ENCODE measurements at regions not wholly inside any gene's neighbourhood (a gene's known extent, or its start where the extent isn't known, plus 50 kb on each side); places are given as distances from the start of the nearest gene placed in this dataset.

DNA sequence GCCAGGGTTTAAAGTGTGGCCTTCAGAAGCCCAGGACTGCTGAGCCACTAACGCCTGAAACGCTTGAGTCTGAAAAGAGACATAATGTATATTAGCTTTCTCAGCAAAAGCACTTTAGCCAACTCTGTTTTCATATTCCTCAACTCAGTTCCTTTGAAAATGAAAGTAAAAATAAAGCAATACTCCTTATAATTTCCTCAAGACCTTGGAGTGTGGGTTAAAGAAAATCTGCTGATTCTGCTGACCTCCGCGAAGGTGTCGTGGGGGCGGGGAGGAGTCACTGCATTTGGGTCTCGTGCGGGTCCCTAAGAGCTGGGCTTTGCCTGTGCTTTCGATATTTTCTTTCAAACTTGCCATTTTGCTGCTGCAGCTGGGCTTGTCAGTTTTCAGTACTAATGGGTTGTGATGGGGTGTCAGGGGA is 142.2 kb upstream of the ARID1B start:
- no peak overlapping the region for H3K27ac Mint-ChIP-seq
- intact Hi-C loops (cut with micrococcal nuclease) = no loop called here
- H3K4me3 Mint-ChIP-seq (ENCODE audit: low read depth) = no peak overlapping the region
- H3K36me3 Mint-ChIP-seq (ENCODE audit: low read depth) = no peaks in the 10 kb centered on the region
- H3K9me3 Mint-ChIP-seq = no peaks in the 10 kb centered on the region
- peaks cover 10% of the 10 kb centered on the region for H3K4me1 Mint-ChIP-seq (ENCODE audit: low read depth)
- no peaks in the 10 kb centered on the region for H3K27me3 Mint-ChIP-seq (ENCODE audit: low read depth)
- DNase-seq (ENCODE audit: low spot score) = no peak

DNA sequence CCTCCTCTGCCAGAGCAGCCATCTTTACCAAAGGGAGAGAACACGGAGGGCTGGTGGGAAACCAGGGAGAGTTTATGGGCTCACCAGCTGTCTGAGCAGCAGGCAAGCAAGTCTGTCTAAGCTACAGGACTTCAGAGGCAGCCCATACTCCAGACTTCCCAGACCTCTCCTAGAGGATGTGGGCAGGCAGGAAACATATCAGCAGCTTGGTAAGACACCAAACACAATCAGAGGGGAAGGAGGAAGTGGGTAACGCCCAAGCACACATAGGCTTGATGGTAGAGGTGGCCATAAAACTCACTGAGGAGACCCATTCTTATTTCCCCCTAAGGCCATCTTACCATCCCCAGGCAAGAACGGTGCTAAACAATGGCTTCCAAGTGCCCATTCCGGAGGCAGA is 143.1 kb upstream of the ARID1B start:
- H3K4me1 Mint-ChIP-seq (ENCODE audit: low read depth) = peaks cover 10% of the 10 kb centered on the region
- H3K36me3 Mint-ChIP-seq (ENCODE audit: low read depth) = no peaks in the 10 kb centered on the region
- DNase-seq (ENCODE audit: low spot score) = no peak
- no peak overlapping the region for H3K27ac Mint-ChIP-seq
- no peaks in the 10 kb centered on the region for H3K9me3 Mint-ChIP-seq
- no peaks in the 10 kb centered on the region for H3K27me3 Mint-ChIP-seq (ENCODE audit: low read depth)
- intact Hi-C loops (cut with micrococcal nuclease) = no loop called here
- H3K4me3 Mint-ChIP-seq (ENCODE audit: low read depth) = no peak overlapping the region

- no peaks in the 10 kb centered on the region for H3K27me3 Mint-ChIP-seq (ENCODE audit: low read depth)
- no peaks in the 10 kb centered on the region for H3K9me3 Mint-ChIP-seq
- H3K36me3 Mint-ChIP-seq (ENCODE audit: low read depth) = no peaks in the 10 kb centered on the region
- intact Hi-C loops (cut with micrococcal nuclease) = no loop called here
- no peak overlapping the region for H3K4me3 Mint-ChIP-seq (ENCODE audit: low read depth)
- H3K27ac Mint-ChIP-seq = no peak overlapping the region
- no peak for DNase-seq (ENCODE audit: low spot score)
- H3K4me1 Mint-ChIP-seq (ENCODE audit: low read depth) = peaks cover 10% of the 10 kb centered on the region
Observed at GRCh38 chr6:156633291-156633690, 143.9 kb upstream of the ARID1B start.

DNA sequence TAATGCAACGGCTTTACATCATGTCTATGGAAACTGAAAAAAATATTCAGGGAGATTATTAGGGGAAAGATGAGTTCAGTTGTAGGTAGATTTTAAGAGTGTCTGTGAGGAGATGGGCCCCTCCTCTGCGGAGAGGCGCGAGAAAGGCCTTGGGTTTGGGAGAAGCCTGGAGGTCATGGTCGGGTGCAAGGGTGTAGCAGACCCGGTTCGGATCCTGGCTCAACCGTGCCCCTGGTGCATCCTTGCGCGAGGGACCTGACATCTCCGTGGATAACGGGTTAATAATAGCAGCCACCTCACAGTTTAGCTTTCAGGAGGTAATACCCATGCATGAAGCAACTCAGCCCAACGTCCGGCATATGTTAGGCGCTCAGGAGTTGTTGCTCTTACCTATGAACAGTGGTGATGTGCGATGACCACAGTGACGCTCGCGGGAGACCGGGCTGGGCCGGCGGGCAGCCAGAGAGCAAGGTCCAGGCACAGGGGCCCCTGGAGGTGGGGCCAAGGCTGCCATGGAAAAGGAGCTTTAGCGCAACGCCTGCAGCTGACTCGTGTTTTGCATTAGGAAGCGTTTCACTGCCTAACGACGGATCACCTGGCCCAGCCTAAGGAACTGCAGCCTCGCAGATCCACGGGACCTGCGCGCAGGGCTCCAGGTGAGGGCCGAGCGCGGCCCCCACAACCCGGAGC is 146.4 kb upstream of the ARID1B start:
- Mint-ChIP-seq H3K4me1 (ENCODE audit: low read depth) (peaks cover 10% of the 10 kb centered on the region), H3K36me3 (ENCODE audit: low read depth) (no peaks in the 10 kb centered on the region), H3K27ac (no peak overlapping the region), H3K4me3 (ENCODE audit: low read depth) (no peak overlapping the region), H3K27me3 (ENCODE audit: low read depth) (peaks cover 1% of the 10 kb centered on the region), H3K9me3 (no peaks in the 10 kb centered on the region)
- DNase-seq (ENCODE audit: low spot score) = no peak
- intact Hi-C loops (cut with micrococcal nuclease) = no loop called here

DNA sequence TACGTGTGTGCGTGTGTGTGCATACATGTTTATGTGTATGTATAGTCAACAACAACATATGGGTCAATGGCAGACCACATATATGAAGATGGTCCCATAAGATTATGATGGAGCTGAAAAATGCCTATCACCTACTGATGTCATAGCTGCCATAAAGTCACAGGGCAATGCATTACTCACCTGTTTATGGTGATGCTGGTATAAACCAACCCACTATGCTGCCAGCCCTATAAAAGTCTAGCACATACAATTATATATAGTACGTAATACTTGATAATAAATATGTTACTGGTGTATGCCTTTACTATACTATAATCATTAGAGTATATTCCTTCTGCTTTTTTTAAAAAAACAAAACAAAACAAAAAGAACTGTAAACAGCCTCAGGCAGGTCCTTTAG is 148.4 kb upstream of the ARID1B start:
- Mint-ChIP-seq H3K4me1 (ENCODE audit: low read depth) (no peaks in the 10 kb centered on the region), H3K27me3 (ENCODE audit: low read depth) (peaks cover 3% of the 10 kb centered on the region), H3K9me3 (no peaks in the 10 kb centered on the region), H3K27ac (no peak overlapping the region), H3K36me3 (ENCODE audit: low read depth) (no peaks in the 10 kb centered on the region), H3K4me3 (ENCODE audit: low read depth) (no peak overlapping the region)
- no peak for DNase-seq (ENCODE audit: low spot score)
- intact Hi-C loops (cut with micrococcal nuclease) = no loop called here

GRCh38 chr6:156627524-156627923 is 149.7 kb upstream of the ARID1B start:
- H3K27me3 Mint-ChIP-seq (ENCODE audit: low read depth) = peaks cover 8% of the 10 kb centered on the region
- no peaks in the 10 kb centered on the region for H3K9me3 Mint-ChIP-seq
- no peak overlapping the region for H3K4me3 Mint-ChIP-seq (ENCODE audit: low read depth)
- intact Hi-C loops (cut with micrococcal nuclease) = no loop called here
- H3K4me1 Mint-ChIP-seq (ENCODE audit: low read depth) = no peaks in the 10 kb centered on the region
- no peaks in the 10 kb centered on the region for H3K36me3 Mint-ChIP-seq (ENCODE audit: low read depth)
- no peak for DNase-seq (ENCODE audit: low spot score)
- no peak overlapping the region for H3K27ac Mint-ChIP-seq

- Mint-ChIP-seq H3K27me3 (ENCODE audit: low read depth) (peaks cover 14% of the 10 kb centered on the region), H3K9me3 (no peaks in the 10 kb centered on the region), H3K36me3 (ENCODE audit: low read depth) (no peaks in the 10 kb centered on the region), H3K4me1 (ENCODE audit: low read depth) (no peaks in the 10 kb centered on the region), H3K27ac (no peak overlapping the region), H3K4me3 (ENCODE audit: low read depth) (no peak overlapping the region)
- intact Hi-C loops (cut with micrococcal nuclease) = no loop called here
- no peak for DNase-seq (ENCODE audit: low spot score)
Observed at GRCh38 chr6:156622185-156622584, 155.0 kb upstream of the ARID1B start.

DNA sequence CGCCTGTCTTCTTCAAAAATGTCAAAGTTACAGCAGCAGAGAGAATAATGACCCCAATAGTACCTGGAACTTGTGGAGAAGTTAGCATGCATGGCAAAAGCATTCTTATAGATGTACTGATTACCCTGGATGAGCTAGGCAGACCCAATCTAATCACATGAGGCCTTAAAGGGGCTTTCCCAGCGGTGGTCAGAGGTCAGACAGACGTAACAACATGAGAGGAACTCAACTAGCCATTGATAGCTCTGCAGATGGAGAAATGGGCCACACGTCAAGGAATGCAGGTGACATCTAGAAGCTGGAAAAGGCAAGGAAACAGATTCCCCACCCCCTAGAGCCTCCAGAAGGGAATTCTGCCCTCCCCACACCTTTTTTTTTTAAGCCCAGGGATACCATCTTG is 156.8 kb upstream of the ARID1B start:
- H3K4me3 Mint-ChIP-seq (ENCODE audit: low read depth) = no peak overlapping the region
- intact Hi-C loops (cut with micrococcal nuclease) = no loop called here
- H3K27ac Mint-ChIP-seq = no peak overlapping the region
- peaks cover under 1% of the 10 kb centered on the region for H3K9me3 Mint-ChIP-seq
- H3K27me3 Mint-ChIP-seq (ENCODE audit: low read depth) = peaks cover 11% of the 10 kb centered on the region
- no peaks in the 10 kb centered on the region for H3K4me1 Mint-ChIP-seq (ENCODE audit: low read depth)
- DNase-seq (ENCODE audit: low spot score) = no peak
- no peaks in the 10 kb centered on the region for H3K36me3 Mint-ChIP-seq (ENCODE audit: low read depth)

DNA sequence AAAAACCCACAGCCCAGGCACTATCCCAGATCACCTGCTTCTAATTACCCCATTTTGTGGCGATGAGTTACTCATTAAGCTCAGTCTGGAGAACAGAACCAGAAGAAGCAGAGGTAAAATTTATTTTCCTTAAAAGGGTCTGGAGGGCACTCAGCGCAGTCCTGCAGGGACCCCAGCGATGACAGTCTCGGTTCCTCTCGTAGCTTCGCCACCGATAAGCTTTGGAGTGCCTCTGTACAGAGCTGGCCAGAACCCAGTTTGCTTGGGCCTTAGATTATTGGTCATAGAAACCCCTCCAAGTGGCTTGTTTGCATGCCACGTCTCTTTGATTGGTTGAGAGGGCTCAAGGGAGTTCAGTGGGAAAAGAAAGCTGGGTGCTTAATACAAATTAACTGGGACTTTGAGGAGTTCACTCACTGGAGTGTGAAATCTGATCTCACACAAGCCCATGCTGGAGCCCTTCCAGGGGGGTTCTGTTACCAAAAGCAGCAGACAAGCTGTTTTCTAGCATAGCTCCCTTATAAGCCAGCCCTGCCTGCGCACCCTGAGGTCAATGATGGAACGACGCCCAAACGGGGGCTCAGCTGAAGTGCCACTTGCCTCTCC is 158.5 kb upstream of the ARID1B start:
- Mint-ChIP-seq H3K36me3 (ENCODE audit: low read depth) (no peaks in the 10 kb centered on the region), H3K4me3 (ENCODE audit: low read depth) (no peak overlapping the region), H3K27me3 (ENCODE audit: low read depth) (peaks cover 11% of the 10 kb centered on the region), H3K27ac (no peak overlapping the region), H3K4me1 (ENCODE audit: low read depth) (no peaks in the 10 kb centered on the region), H3K9me3 (peaks cover 13% of the 10 kb centered on the region)
- DNase-seq (ENCODE audit: low spot score) = no peak
- intact Hi-C loops (cut with micrococcal nuclease) = no loop called here

- H3K4me3 Mint-ChIP-seq (ENCODE audit: low read depth) = no peak overlapping the region
- peaks cover 6% of the 10 kb centered on the region for H3K27me3 Mint-ChIP-seq (ENCODE audit: low read depth)
- DNase-seq (ENCODE audit: low spot score) = no peak
- no peak overlapping the region for H3K27ac Mint-ChIP-seq
- no peaks in the 10 kb centered on the region for H3K36me3 Mint-ChIP-seq (ENCODE audit: low read depth)
- peaks cover 14% of the 10 kb centered on the region for H3K9me3 Mint-ChIP-seq
- intact Hi-C loops (cut with micrococcal nuclease) = no loop called here
- no peaks in the 10 kb centered on the region for H3K4me1 Mint-ChIP-seq (ENCODE audit: low read depth)
Observed at GRCh38 chr6:156617941-156618340, 159.2 kb upstream of the ARID1B start.

- intact Hi-C loops (cut with micrococcal nuclease) = no loop called here
- H3K36me3 Mint-ChIP-seq (ENCODE audit: low read depth) = no peaks in the 10 kb centered on the region
- H3K4me1 Mint-ChIP-seq (ENCODE audit: low read depth) = no peaks in the 10 kb centered on the region
- peaks cover 19% of the 10 kb centered on the region for H3K9me3 Mint-ChIP-seq
- DNase-seq (ENCODE audit: low spot score) = no peak
- H3K4me3 Mint-ChIP-seq (ENCODE audit: low read depth) = no peak overlapping the region
- H3K27me3 Mint-ChIP-seq (ENCODE audit: low read depth) = peaks cover 5% of the 10 kb centered on the region
- no peak overlapping the region for H3K27ac Mint-ChIP-seq
Observed at GRCh38 chr6:156617376-156617775, 159.8 kb upstream of the ARID1B start.

- Mint-ChIP-seq H3K4me1 (ENCODE audit: low read depth) (no peaks in the 10 kb centered on the region), H3K27ac (no peak overlapping the region), H3K9me3 (peaks cover 28% of the 10 kb centered on the region), H3K27me3 (ENCODE audit: low read depth) (no peaks in the 10 kb centered on the region), H3K4me3 (ENCODE audit: low read depth) (no peak overlapping the region), H3K36me3 (ENCODE audit: low read depth) (peaks cover 4% of the 10 kb centered on the region)
- no peak for DNase-seq (ENCODE audit: low spot score)
- intact Hi-C loops (cut with micrococcal nuclease) = no loop called here
Observed at GRCh38 chr6:156616495-156616894, 160.7 kb upstream of the ARID1B start.

- H3K36me3 Mint-ChIP-seq (ENCODE audit: low read depth) = peaks cover 4% of the 10 kb centered on the region
- no peak for DNase-seq (ENCODE audit: low spot score)
- no peaks in the 10 kb centered on the region for H3K27me3 Mint-ChIP-seq (ENCODE audit: low read depth)
- H3K9me3 Mint-ChIP-seq = peaks cover 28% of the 10 kb centered on the region
- intact Hi-C loops (cut with micrococcal nuclease) = no loop called here
- no peak overlapping the region for H3K27ac Mint-ChIP-seq
- no peaks in the 10 kb centered on the region for H3K4me1 Mint-ChIP-seq (ENCODE audit: low read depth)
- H3K4me3 Mint-ChIP-seq (ENCODE audit: low read depth) = no peak overlapping the region
Observed at GRCh38 chr6:156613996-156614395, 163.2 kb upstream of the ARID1B start.

All from activated T-helper 2 cell treated with anti-CD3 and anti-CD28 coated beads, Interferon-gamma antibody, Interleukin-2, Interleukin-4, amounts not matched to agents 10 μg/mL and 5 μg/mL and 100 μg/mL, durations not matched to agents 14 hours and 24 hours and 36 hours (primary cell).